Kidney (tissue), 13 donors: ENCODE measurements at regions not wholly inside any gene's neighbourhood (a gene's known extent, or its start where the extent isn't known, plus 50 kb on each side); places are given as distances from the start of the nearest gene placed in this dataset.
A peak's percentile ranks its signal among the peaks of the same experiment; 100 is the strongest.

Experiments used
- DNase-seq, 5 donors: peaks; one replicate each; pipeline ENCODE4 v3.0.0-alpha.2; 2013 to 2020
- FAIRE-seq: peaks from 2 replicates; lab custom pipeline; 2012; peaks lifted over from hg19 to GRCh38; lab: Jason Lieb, UNC
- H3K27ac ChIP-seq, 2 donors: one replicate each; pipeline ENCODE4 v1.7.0; 2013; ENCODE audit warnings: low read depth in 2 of 2, low read length in 2 of 2, inconsistent platforms in 1 of 2
- H3K27me3 ChIP-seq: one replicate; pipeline ENCODE4 v1.7.1; 2013; ENCODE audit warnings: low read length, inconsistent platforms; ENCODE audit not compliant: control insufficient read depth, insufficient read depth
- H3K36me3 ChIP-seq, 3 donors: one replicate each; pipeline versions ENCODE4 v1.7.0 to v1.7.1; 2013; ENCODE audit warnings: low read length in 3 of 3, control low read depth in 1 of 3, inconsistent platforms in 1 of 3; ENCODE audit not compliant: insufficient read depth in 3 of 3, control insufficient read depth in 2 of 3
- H3K4me1 ChIP-seq, 3 donors: one replicate each; pipeline versions ENCODE4 v1.7.0 to v1.7.1; 2013; ENCODE audit warnings: low read length in 3 of 3, inconsistent platforms in 1 of 3, low read depth in 1 of 3; ENCODE audit not compliant: control insufficient read depth in 2 of 3, insufficient read depth in 2 of 3
- H3K4me3 ChIP-seq, 3 donors: one replicate each; pipeline versions ENCODE4 v1.7.0 to v1.8.1; 2013; ENCODE audit warnings: low read length in 3 of 3, control low read depth in 1 of 3, inconsistent platforms in 1 of 3
- H3K9ac ChIP-seq, 3 donors: one replicate each; pipeline versions ENCODE4 v1.7.0 to v1.7.1; 2013; ENCODE audit warnings: low read length in 3 of 3, control low read depth in 1 of 3, inconsistent platforms in 1 of 3
- H3K9me3 ChIP-seq, 3 donors: one replicate each; pipeline versions ENCODE4 v1.7.0 to v1.7.1; 2013; ENCODE audit warnings: low read length in 3 of 3, control low read depth in 1 of 3, inconsistent platforms in 1 of 3; ENCODE audit not compliant: control insufficient read depth in 2 of 3, insufficient read depth in 1 of 3
- intact Hi-C: fragments of 100-400 bp; cut with DNase I; formaldehyde crosslinking; loops from one replicate; pipeline ENCODE4 v1.11.1; 2022
- TF ChIP-seq, protein P1 (sequence below): IDR thresholded peaks from 3 replicates; pipeline ENCODE4 v1.5.1; 2012; ENCODE audit warnings: mild to moderate bottlenecking, moderate library complexity, borderline replicate concordance; ENCODE audit not compliant: insufficient read depth; ENCODE audit errors: extremely low read depth
- donor health status: control.
- donor health status: control.
- donor health status: control.
- donor health status: control.
- donor health status: control.
- donor health status: DM: yes; HTN: yes; CAD: no.
- donor health status: Normal renal cell carcinoma (clear cell type).

DNA sequence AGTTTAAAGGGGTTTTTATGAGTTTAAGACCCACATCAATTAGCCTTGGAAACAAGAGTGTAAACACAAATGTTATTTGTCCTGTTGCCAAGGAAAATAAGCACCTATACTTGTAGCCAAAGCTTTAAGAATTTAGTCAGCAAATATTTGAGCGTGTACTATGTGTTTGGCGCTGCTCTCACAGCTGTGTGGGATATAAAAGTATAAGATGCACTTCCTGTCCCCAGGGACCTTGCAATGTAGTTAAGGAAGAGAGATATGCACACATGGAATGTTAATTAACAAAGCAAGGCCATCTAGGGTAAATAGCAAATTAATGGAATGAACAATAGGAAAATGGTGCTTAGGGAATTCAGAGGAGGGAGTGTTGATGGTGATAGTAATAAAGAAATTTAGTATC, 134.9 kb upstream of the SRRM4 start:
- TF ChIP-seq, protein P1, sequence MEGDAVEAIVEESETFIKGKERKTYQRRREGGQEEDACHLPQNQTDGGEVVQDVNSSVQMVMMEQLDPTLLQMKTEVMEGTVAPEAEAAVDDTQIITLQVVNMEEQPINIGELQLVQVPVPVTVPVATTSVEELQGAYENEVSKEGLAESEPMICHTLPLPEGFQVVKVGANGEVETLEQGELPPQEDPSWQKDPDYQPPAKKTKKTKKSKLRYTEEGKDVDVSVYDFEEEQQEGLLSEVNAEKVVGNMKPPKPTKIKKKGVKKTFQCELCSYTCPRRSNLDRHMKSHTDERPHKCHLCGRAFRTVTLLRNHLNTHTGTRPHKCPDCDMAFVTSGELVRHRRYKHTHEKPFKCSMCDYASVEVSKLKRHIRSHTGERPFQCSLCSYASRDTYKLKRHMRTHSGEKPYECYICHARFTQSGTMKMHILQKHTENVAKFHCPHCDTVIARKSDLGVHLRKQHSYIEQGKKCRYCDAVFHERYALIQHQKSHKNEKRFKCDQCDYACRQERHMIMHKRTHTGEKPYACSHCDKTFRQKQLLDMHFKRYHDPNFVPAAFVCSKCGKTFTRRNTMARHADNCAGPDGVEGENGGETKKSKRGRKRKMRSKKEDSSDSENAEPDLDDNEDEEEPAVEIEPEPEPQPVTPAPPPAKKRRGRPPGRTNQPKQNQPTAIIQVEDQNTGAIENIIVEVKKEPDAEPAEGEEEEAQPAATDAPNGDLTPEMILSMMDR, result no peak

DNA sequence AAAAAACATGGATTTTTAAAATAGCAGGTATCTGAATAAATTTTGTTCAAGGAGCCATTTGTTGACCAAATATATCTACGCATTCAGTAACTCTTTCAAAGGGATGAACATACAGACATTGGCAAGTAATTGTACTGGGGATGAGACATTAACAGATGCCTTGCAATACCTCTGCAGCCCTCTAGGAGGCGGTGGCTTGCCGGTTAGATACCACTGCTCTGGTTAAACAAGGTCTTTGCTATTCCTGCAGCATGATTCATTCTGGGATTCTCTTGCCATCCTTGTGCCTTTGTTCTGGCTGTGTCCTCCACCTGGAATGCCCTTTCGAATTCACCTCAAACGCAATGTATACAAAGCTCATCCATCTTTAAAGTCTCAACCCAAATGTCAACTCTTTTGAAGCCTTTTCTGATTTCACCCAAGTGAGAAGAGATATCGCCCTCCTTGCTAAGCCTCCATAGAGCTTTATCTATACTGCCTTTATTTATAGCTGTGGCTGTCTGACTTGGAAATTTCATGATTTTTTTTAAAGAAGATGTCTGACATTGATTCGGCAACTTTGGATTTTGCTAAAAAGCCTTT, 131.0 kb upstream of the SRRM4 start:
- Histone ChIP-seq H3K27me3 (no peaks in the 10 kb centered on the region), H3K4me3 (no peak overlapping the region), H3K36me3 (no peaks in the 10 kb centered on the region), H3K4me1 (no peaks in the 10 kb centered on the region), H3K9ac (no peak overlapping the region), H3K27ac (no peak overlapping the region), H3K9me3 (peaks cover 0 to 2% (median 0%) of the 10 kb centered on the region in 3 donors)
- DNase-seq, result no peak
- FAIRE-seq, result no peak
- intact Hi-C loops, result no loop called here
- TF ChIP-seq, protein P1, result peak; percentile 35

More for the DNA sequence above, 134.9 kb upstream of the SRRM4 start:
- no peak overlapping the region for H3K27ac ChIP-seq
- DNase-seq (no peak), FAIRE-seq (no peak)
- H3K4me1 ChIP-seq, result no peaks in the 10 kb centered on the region
- intact Hi-C loops, result no loop called here
- H3K9ac ChIP-seq, result no peak overlapping the region
- no peaks in the 10 kb centered on the region for H3K36me3 ChIP-seq
- no peaks in the 10 kb centered on the region for H3K27me3 ChIP-seq
- H3K4me3 ChIP-seq, result no peak overlapping the region
- H3K9me3 ChIP-seq, result peaks cover 0 to 2% (median 0%) of the 10 kb centered on the region in 3 donors

DNA sequence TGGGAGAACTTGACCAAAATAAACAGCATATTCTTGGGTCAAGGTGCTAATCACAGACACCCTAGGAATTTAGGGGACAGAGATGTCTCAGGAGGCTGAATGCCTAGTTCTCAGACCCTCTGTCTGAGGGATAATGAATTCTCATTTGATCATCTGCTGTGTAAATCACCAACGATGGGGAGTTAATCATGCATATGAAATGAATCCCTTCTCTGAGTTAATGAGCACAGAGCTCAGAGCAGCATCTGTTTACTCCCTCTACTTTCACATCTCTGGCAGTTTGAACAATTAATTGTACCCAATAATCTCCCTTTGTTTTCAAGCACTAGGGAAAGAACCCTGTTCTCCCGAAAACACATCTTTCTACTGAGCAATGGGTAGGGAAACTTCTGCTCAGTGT, 129.4 kb upstream of the SRRM4 start:
- intact Hi-C loops, result no loop called here
- TF ChIP-seq, protein P1, result no peak
- H3K9ac ChIP-seq, result no peak overlapping the region
- no peak overlapping the region for H3K4me3 ChIP-seq
- H3K9me3 ChIP-seq, result peaks cover 0 to 2% (median 0%) of the 10 kb centered on the region in 3 donors
- FAIRE-seq, result no peak
- H3K4me1 ChIP-seq, result no peaks in the 10 kb centered on the region
- no peak overlapping the region for H3K27ac ChIP-seq
- H3K27me3 ChIP-seq, result no peaks in the 10 kb centered on the region
- DNase-seq, result no peak
- no peaks in the 10 kb centered on the region for H3K36me3 ChIP-seq

DNA sequence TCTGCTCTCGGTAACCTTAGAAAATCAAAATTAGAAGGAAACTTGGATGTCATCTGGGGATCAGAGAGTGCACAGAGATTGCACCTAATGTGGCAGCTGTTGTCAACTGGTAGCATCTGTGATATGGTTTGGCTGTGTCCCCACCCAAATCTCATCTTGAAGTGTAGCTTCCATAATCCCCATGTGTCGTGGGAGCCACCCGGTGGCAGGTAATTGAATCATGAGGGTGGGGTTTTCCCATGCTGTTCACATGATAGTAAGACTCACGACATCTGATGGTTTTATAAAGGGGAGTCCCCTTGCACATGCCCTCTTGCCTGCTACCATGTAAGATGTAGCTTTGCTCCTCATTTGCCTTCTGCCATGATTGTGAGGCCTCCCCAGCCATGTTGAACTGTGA, 127.7 kb upstream of the SRRM4 start:
- no peaks in the 10 kb centered on the region for H3K27me3 ChIP-seq
- no peak for DNase-seq
- intact Hi-C loops, result no loop called here
- no peaks in the 10 kb centered on the region for H3K4me1 ChIP-seq
- TF ChIP-seq, protein P1, result no peak
- no peak overlapping the region for H3K27ac ChIP-seq
- no peaks in the 10 kb centered on the region for H3K36me3 ChIP-seq
- H3K9me3 ChIP-seq, result peaks cover 0 to 2% (median 0%) of the 10 kb centered on the region in 3 donors
- H3K9ac ChIP-seq, result no peak overlapping the region
- no peak for FAIRE-seq
- no peak overlapping the region for H3K4me3 ChIP-seq
